ENCODE measurements at regions not wholly inside any gene's neighbourhood (a gene's known extent, or its start where the extent isn't known, plus 50 kb on each side); places are given as distances from the start of the nearest gene placed in this dataset.
"Not testable (repeated sequence)": the region's sequence is repeated elsewhere in the genome, so short reads cannot be mapped to it uniquely, and the experiment has no call there.

- TF ChIP-seq CTCF (IDR thresholded peaks at IDR 0.05; ENCODE audit: poor library complexity, severe bottlenecking) (no peak), SMC3 (conservative IDR thresholded peaks at IDR 0.05; ENCODE audit: poor library complexity) (no peak), EP300 (conservative IDR thresholded peaks at IDR 0.05; ENCODE audit: poor library complexity, severe bottlenecking) (no peak), POLR2AphosphoS5 (IDR thresholded peaks at IDR 0.05) (no peak), TAF1 (IDR thresholded peaks at IDR 0.05; ENCODE audit: low read depth) (no peak), REST (IDR thresholded peaks at IDR 0.05; ENCODE audit: borderline replicate concordance) (no peak), MXI1 (conservative IDR thresholded peaks at IDR 0.05; ENCODE audit: poor library complexity, severe bottlenecking) (no peak), EZH2 (IDR thresholded peaks at IDR 0.05; ENCODE audit: borderline replicate concordance, insufficient read depth, low read length, poor library complexity, severe bottlenecking) (no peak), RAD21 (conservative IDR thresholded peaks at IDR 0.05) (no peak)
- Histone ChIP-seq H3K36me3 (ENCODE audit: insufficient read depth, low read length) (no peaks in the 10 kb centered on the region), H3K79me2 (replicated peaks; ENCODE audit: insufficient read depth, low read length) (no peaks in the 10 kb centered on the region), H3K9me2 (ENCODE audit: insufficient read depth, low read length) (no peaks in the 10 kb centered on the region), H3K27ac (ENCODE audit: low read length) (no peak overlapping the region), H3K9ac (ENCODE audit: low read length) (no peak overlapping the region), H3K27me3 (ENCODE audit: insufficient read depth, low read depth, low read length) (no peaks in the 10 kb centered on the region), H4K20me1 (ENCODE audit: insufficient read depth) (no peaks in the 10 kb centered on the region), H2AFZ (ENCODE audit: low read depth, low read length) (no peak overlapping the region), H3K9me3 (ENCODE audit: low read length) (no peaks in the 10 kb centered on the region), H3K4me3 (ENCODE audit: low read length) (no peak overlapping the region), H3K4me2 (ENCODE audit: low read length) (no peak overlapping the region), H3F3A (ENCODE audit: insufficient read depth, low read length, poor library complexity, severe bottlenecking) (no peaks in the 10 kb centered on the region)
Measured at GRCh38 chr7:54946764-54947163, 72.1 kb upstream of the EGFR start.

- TF ChIP-seq TAF1 (IDR thresholded peaks at IDR 0.05; ENCODE audit: low read depth) (no peak), MXI1 (conservative IDR thresholded peaks at IDR 0.05; ENCODE audit: poor library complexity, severe bottlenecking) (no peak)
- Histone ChIP-seq H3K36me3 (ENCODE audit: insufficient read depth, low read length) (no peaks in the 10 kb centered on the region), H3K9me3 (ENCODE audit: low read length) (no peaks in the 10 kb centered on the region), H3K27me3 (ENCODE audit: insufficient read depth, low read depth, low read length) (no peaks in the 10 kb centered on the region), H2AFZ (ENCODE audit: low read depth, low read length) (no peak overlapping the region), H3K4me2 (ENCODE audit: low read length) (no peak overlapping the region), H3F3A (ENCODE audit: insufficient read depth, low read length, poor library complexity, severe bottlenecking) (no peaks in the 10 kb centered on the region), H3K79me2 (replicated peaks; ENCODE audit: insufficient read depth, low read length) (no peaks in the 10 kb centered on the region), H4K20me1 (ENCODE audit: insufficient read depth) (no peaks in the 10 kb centered on the region), H3K9me2 (ENCODE audit: insufficient read depth, low read length) (no peaks in the 10 kb centered on the region), H3K4me3 (ENCODE audit: low read length) (no peak overlapping the region), H3K9ac (ENCODE audit: low read length) (no peak overlapping the region), H3K27ac (ENCODE audit: low read length) (no peak overlapping the region)
Measured at GRCh38 chr7:54947266-54947665, 71.6 kb upstream of the EGFR start.

- not testable (repeated sequence) for H3K27me3 ChIP-seq (ENCODE audit: insufficient read depth, low read depth, low read length); H3K36me3 ChIP-seq (ENCODE audit: insufficient read depth, low read length); H2AFZ ChIP-seq (ENCODE audit: low read depth, low read length); H3K4me2 ChIP-seq (ENCODE audit: low read length); H3K27ac ChIP-seq (ENCODE audit: low read length); H3K4me3 ChIP-seq (ENCODE audit: low read length); H3K9me2 ChIP-seq (ENCODE audit: insufficient read depth, low read length); H4K20me1 ChIP-seq (ENCODE audit: insufficient read depth); H3K9ac ChIP-seq (ENCODE audit: low read length); H3K9me3 ChIP-seq (ENCODE audit: low read length); H3F3A ChIP-seq (ENCODE audit: insufficient read depth, low read length, poor library complexity, severe bottlenecking); H3K79me2 ChIP-seq (replicated peaks; ENCODE audit: insufficient read depth, low read length)
Measured at GRCh38 chr7:54949514-54949913, 69.3 kb upstream of the EGFR start.
